PC-3 (cell line): ENCODE measurements at regions not wholly inside any gene's neighbourhood (a gene's known extent, or its start where the extent isn't known, plus 50 kb on each side); places are given as distances from the start of the nearest gene placed in this dataset.

Experiments used
- ATAC-seq: fragments of 200-7000 bp; cut with Tn5 transposase; 2 replicates; pipeline ENCODE4 v1.9.1; 2020; ENCODE audit warnings: mild to moderate bottlenecking, moderate library complexity
- BruUV-seq: library from RNA; stranded (reverse); fragments of 400-500 nt; replicated peaks from 2 replicates; lab custom pipeline; 2021; lab: Mats Ljungman, UMichigan
- CTCF ChIA-PET: fragments of 300-600 bp; sonication (Branson Sonifier 250); formaldehyde crosslinking; loops from one replicate; lab custom pipeline; 2022; ENCODE audit warnings: antibody characterized with exemption; lab: Charles Lee
- POLR2A ChIA-PET: fragments of 300-600 bp; sonication (Branson Sonifier 250); formaldehyde crosslinking; loops from one replicate; lab custom pipeline; 2022; ENCODE audit warnings: antibody characterized with exemption; ENCODE audit not compliant: unreplicated experiment; lab: Charles Lee
- DNase-seq: peaks from one replicate; pipeline ENCODE4 v3.0.0-alpha.2; 2015
- H2AFZ ChIP-seq: fragments of 300-600 bp; sonication (generic); 2 replicates; pipeline ENCODE4 v1.6.0; 2016; ENCODE audit warnings: antibody characterized with exemption, low read length
- H3F3A ChIP-seq: fragments of 300-600 bp; sonication (generic); one replicate; pipeline ENCODE4 v1.6.0; 2017; ENCODE audit warnings: antibody characterized with exemption, low read length, control low read depth, mild to moderate bottlenecking; ENCODE audit not compliant: unreplicated experiment
- H3K27ac ChIP-seq: fragments of 300-600 bp; sonication (generic); 2 replicates; pipeline ENCODE4 v1.5.1; 2016; ENCODE audit warnings: mild to moderate bottlenecking, low read length
- H3K27me3 ChIP-seq: fragments of 300-600 bp; sonication (generic); 2 replicates; pipeline ENCODE4 v1.6.1; 2016; ENCODE audit warnings: low read length, mixed read lengths
- H3K36me3 ChIP-seq: fragments of 300-600 bp; sonication (generic); 2 replicates; pipeline ENCODE4 v1.6.1; 2016; ENCODE audit warnings: low read depth, mixed run types, low read length, mixed read lengths
- H3K4me1 ChIP-seq: fragments of 300-600 bp; sonication (generic); 2 replicates; pipeline ENCODE4 v1.5.1; 2016; ENCODE audit warnings: low read length; ENCODE audit not compliant: insufficient read depth
- H3K4me2 ChIP-seq: fragments of 300-600 bp; sonication (generic); 2 replicates; pipeline ENCODE4 v1.6.0; 2016; ENCODE audit warnings: low read length
- H3K4me3 ChIP-seq: fragments of 300-600 bp; sonication (generic); 2 replicates; pipeline ENCODE4 v1.5.1; 2016; ENCODE audit warnings: mild to moderate bottlenecking, low read length, mixed read lengths
- H3K79me2 ChIP-seq: fragments of 300-600 bp; sonication (generic); 2 replicates; pipeline ENCODE4 v1.6.1; 2017; ENCODE audit warnings: low read length, mixed read lengths
- H3K9ac ChIP-seq: fragments of 300-600 bp; sonication (generic); 2 replicates; pipeline ENCODE4 v1.6.0; 2016; ENCODE audit warnings: mild to moderate bottlenecking, low read length
- H3K9me2 ChIP-seq: fragments of 300-600 bp; sonication (generic); replicated peaks from 2 replicates; pipeline ENCODE4 v1.6.1; 2016; ENCODE audit warnings: mixed run types, low read length, mixed read lengths
- H3K9me3 ChIP-seq: fragments of 300-600 bp; sonication (generic); 2 replicates; pipeline ENCODE4 v1.6.1; 2016; ENCODE audit warnings: low read length, mixed read lengths
- H4K20me1 ChIP-seq: fragments of 300-600 bp; sonication (generic); 2 replicates; pipeline ENCODE4 v1.6.1; 2016; ENCODE audit warnings: low read length, mixed read lengths
- EZH2 ChIP-seq: fragments of 300-600 bp; sonication (generic); IDR thresholded peaks from one replicate; pipeline ENCODE4 v1.6.1; 2017; ENCODE audit warnings: antibody characterized with exemption, mild to moderate bottlenecking, low read length; ENCODE audit not compliant: unreplicated experiment
- EZH2phosphoT487 ChIP-seq: fragments of 300-600 bp; sonication (generic); IDR thresholded peaks from 2 replicates; pipeline ENCODE4 v1.6.1; 2018; ENCODE audit warnings: mild to moderate bottlenecking, antibody characterized with exemption, low read length, borderline replicate concordance
- intact Hi-C: fragments of 100-400 bp; cut with micrococcal nuclease; formaldehyde crosslinking; loops from 2 replicates; pipeline ENCODE4 v1.9.0; 2023
- TF ChIP-seq, protein P1 (sequence below): fragments of 300-600 bp; sonication (generic); conservative IDR thresholded peaks from 2 replicates; pipeline ENCODE4 v1.5.1; 2017; ENCODE audit warnings: antibody characterized with exemption, low read depth, mild to moderate bottlenecking, low read length

DNA sequence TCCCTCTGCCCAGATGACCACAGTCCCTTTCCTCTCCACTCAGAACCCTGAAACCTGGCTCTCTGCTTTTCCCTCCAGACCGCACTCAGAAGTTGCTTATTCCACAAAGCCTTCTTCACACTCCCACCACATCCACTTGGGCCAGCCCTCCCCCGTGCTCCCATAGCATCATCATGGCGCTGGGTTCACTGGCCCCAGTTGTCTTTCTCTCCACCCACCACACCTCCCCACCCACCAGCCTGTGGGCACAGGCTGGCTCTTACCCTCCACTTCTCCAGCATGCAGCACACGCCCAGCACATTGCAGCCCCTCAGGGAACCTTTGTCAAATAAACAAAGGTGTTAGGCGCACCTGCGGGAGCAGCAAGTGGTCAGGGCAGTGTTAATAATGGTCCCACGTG lies 130.0 kb downstream of the KATNIP start:
- TF ChIP-seq, protein P1, sequence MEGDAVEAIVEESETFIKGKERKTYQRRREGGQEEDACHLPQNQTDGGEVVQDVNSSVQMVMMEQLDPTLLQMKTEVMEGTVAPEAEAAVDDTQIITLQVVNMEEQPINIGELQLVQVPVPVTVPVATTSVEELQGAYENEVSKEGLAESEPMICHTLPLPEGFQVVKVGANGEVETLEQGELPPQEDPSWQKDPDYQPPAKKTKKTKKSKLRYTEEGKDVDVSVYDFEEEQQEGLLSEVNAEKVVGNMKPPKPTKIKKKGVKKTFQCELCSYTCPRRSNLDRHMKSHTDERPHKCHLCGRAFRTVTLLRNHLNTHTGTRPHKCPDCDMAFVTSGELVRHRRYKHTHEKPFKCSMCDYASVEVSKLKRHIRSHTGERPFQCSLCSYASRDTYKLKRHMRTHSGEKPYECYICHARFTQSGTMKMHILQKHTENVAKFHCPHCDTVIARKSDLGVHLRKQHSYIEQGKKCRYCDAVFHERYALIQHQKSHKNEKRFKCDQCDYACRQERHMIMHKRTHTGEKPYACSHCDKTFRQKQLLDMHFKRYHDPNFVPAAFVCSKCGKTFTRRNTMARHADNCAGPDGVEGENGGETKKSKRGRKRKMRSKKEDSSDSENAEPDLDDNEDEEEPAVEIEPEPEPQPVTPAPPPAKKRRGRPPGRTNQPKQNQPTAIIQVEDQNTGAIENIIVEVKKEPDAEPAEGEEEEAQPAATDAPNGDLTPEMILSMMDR: no peak
- TF ChIP-seq EZH2phosphoT487 (no peak), EZH2 (no peak)
- no peak for ATAC-seq
- H3K36me3 ChIP-seq: no peaks in the 10 kb centered on the region; the same call in 1 of the 2 replicates
- no peak overlapping the region for H3K4me2 ChIP-seq
- ChIA-PET POLR2A (no interaction called here), CTCF (no interaction called here)
- H3F3A ChIP-seq: no peaks in the 10 kb centered on the region
- H3K4me1 ChIP-seq: peaks cover 17% of the 10 kb centered on the region
- no peak for DNase-seq
- no peaks in the 10 kb centered on the region for H3K79me2 ChIP-seq
- H3K27ac ChIP-seq: no peak overlapping the region
- no peak overlapping the region for H3K9ac ChIP-seq
- BruUV-seq: no TSS peak
- intact Hi-C loops: no loop called here
- no peaks in the 10 kb centered on the region for H3K9me3 ChIP-seq
- no peaks in the 10 kb centered on the region for H3K27me3 ChIP-seq
- H3K4me3 ChIP-seq: no peak overlapping the region
- H2AFZ ChIP-seq: no peak overlapping the region
- H3K9me2 ChIP-seq: no peaks in the 10 kb centered on the region
- no peaks in the 10 kb centered on the region for H4K20me1 ChIP-seq

DNA sequence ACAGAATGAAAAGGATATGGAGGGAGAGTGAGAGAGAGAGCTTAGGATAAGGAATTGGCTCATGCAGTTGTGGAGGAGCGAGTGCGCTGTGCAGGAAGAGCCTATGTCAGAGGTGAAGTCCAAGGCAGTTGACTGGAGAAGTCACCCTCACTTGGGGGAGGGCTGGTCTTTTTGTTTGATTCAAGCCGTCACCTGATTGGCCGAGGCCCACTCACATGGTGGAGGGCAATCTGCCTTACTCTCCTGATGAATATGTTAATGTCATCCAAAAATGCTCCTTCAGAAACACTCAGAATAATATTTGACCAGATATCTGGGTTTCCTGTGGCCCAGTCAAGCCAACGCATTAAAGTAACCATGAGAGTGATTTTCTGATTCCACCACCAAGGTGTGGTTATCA lies 131.7 kb downstream of the KATNIP start:
- H3K79me2 ChIP-seq: no peaks in the 10 kb centered on the region

DNA sequence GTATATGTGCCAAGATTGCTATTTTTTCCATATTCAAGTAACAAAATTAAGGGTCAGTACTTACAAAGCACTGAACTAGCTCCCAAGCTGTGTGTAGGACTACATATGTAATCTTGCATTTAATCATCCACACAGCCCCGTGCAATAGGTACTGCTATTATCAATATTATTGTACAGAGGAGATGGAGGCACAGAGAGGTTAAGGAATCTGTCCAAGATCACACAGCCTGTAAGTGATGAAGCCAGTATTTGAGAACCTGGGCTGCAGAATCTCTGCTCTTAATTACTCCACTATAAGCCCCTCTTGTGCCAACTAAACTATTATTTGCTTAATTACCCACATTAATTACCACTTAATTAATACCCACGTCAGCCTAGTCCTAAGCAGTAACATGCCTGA lies 134.1 kb downstream of the KATNIP start:
- no peak for DNase-seq
- H3K9ac ChIP-seq: no peak overlapping the region
- H3K9me3 ChIP-seq: no peaks in the 10 kb centered on the region
- no peaks in the 10 kb centered on the region for H3K79me2 ChIP-seq
- no peaks in the 10 kb centered on the region for H3K9me2 ChIP-seq
- no peak overlapping the region for H3K27ac ChIP-seq
- H3K4me2 ChIP-seq: no peak overlapping the region
- intact Hi-C loops: no loop called here
- ChIA-PET POLR2A (no interaction called here), CTCF (no interaction called here)
- BruUV-seq: no TSS peak
- H3K4me1 ChIP-seq: no peaks in the 10 kb centered on the region
- H3K27me3 ChIP-seq: no peaks in the 10 kb centered on the region
- ATAC-seq: no peak
- no peaks in the 10 kb centered on the region; the same call in 1 of the 2 replicates for H3K36me3 ChIP-seq
- no peaks in the 10 kb centered on the region for H3F3A ChIP-seq
- H3K4me3 ChIP-seq: no peak overlapping the region
- no peaks in the 10 kb centered on the region for H4K20me1 ChIP-seq
- TF ChIP-seq EZH2phosphoT487 (no peak), EZH2 (no peak)
- TF ChIP-seq, protein P1: no peak
- no peak overlapping the region for H2AFZ ChIP-seq

More for the DNA sequence above, 131.7 kb downstream of the KATNIP start:
- no peaks in the 10 kb centered on the region for H3K27me3 ChIP-seq
- no peak for ATAC-seq
- no peaks in the 10 kb centered on the region for H4K20me1 ChIP-seq
- no peak overlapping the region for H2AFZ ChIP-seq
- no peak overlapping the region for H3K9ac ChIP-seq
- peaks cover 10% of the 10 kb centered on the region for H3K4me1 ChIP-seq
- H3K27ac ChIP-seq: no peak overlapping the region
- TF ChIP-seq EZH2: no peak
- TF ChIP-seq EZH2phosphoT487: no peak
- TF ChIP-seq, protein P1: no peak
- intact Hi-C loops: no loop called here
- ChIA-PET POLR2A (interaction anchor here (0.6 kb wide), 1 partner anchor 508 kb away, joined by 3 read pairs; no protein-coding TSS in a partner anchor), CTCF (no interaction called here)
- H3K9me3 ChIP-seq: no peaks in the 10 kb centered on the region
- DNase-seq: no peak
- H3K9me2 ChIP-seq: no peaks in the 10 kb centered on the region
- no TSS peak for BruUV-seq
- H3K4me3 ChIP-seq: no peak overlapping the region
- H3F3A ChIP-seq: no peaks in the 10 kb centered on the region
- no peak overlapping the region for H3K4me2 ChIP-seq
- H3K36me3 ChIP-seq: no peaks in the 10 kb centered on the region; the same call in 1 of the 2 replicates
